ENCODE measurements at regions not wholly inside any gene's neighbourhood (a gene's known extent, or its start where the extent isn't known, plus 50 kb on each side); places are given as distances from the start of the nearest gene placed in this dataset.

- H3K36me3 ChIP-seq (ENCODE audit: control insufficient read depth in 2 of 2, insufficient read depth in 2 of 2, low read length in 1 of 2): no peaks in the 10 kb centered on the region
- no peak for FAIRE-seq
- RAD21 ChIA-PET (ENCODE audit: unreplicated experiment): no interaction called here
Measured at GRCh38 chr4:95715830-95716229, 124.1 kb upstream of the PDHA2 start.

More at GRCh38 chr4:95715830-95716229, 124.1 kb upstream of the PDHA2 start:
- intact Hi-C loops (cut with micrococcal nuclease; ENCODE audit: unreplicated experiment): no loop called here
- Histone ChIP-seq H2AFZ (ENCODE audit: control insufficient read depth, low read depth, low read length) (no peak overlapping the region), H3K4me3 (no peak overlapping the region), H3K9ac (ENCODE audit: control insufficient read depth, insufficient read depth, low read length) (no peak overlapping the region), H3K4me1 (ENCODE audit: control insufficient read depth, insufficient read depth, low read length) (no peaks in the 10 kb centered on the region), H3K27me3 (replicated peaks in 1 of 2; ENCODE audit: control insufficient read depth in 2 of 2, insufficient read depth in 2 of 2, low read length in 1 of 2) (no peaks in the 10 kb centered on the region), H3K27ac (ENCODE audit: control insufficient read depth, insufficient read depth) (no peak overlapping the region), H3K9me3 (replicated peaks; ENCODE audit: control insufficient read depth, insufficient read depth, low read length) (no peaks in the 10 kb centered on the region), H4K20me1 (ENCODE audit: control insufficient read depth, insufficient read depth) (no peaks in the 10 kb centered on the region), H3K4me2 (ENCODE audit: control insufficient read depth, insufficient read depth) (no peak overlapping the region), H3K79me2 (ENCODE audit: control insufficient read depth, insufficient read depth, low read length) (no peaks in the 10 kb centered on the region)
- ATAC-seq (no peak), DNase-seq (ENCODE audit: low read depth, low spot score) (no peak)
- SMC1A ChIA-PET (ENCODE audit: uncharacterized antibody, unreplicated experiment): no interaction called here
- in situ Hi-C loops (cut with MboI): no loop called here
- POLR2A ChIA-PET: no interaction called here
- CTCF ChIA-PET: no interaction called here
- no TSS peak for BruUV-seq (replicated peaks)
- WGBS (ENCODE audit: insufficient coverage, insufficient replicate concordance, low lambda C conversion rate, missing lambda C conversion rate): 97% methylated on average over 2 of the region's 2 CpGs
- no peak for TF ChIP-seq CREM (IDR thresholded peaks at IDR 0.05; ENCODE audit: low read depth)
- TF ChIP-seq ZZZ3 (IDR thresholded peaks at IDR 0.05; ENCODE audit: control insufficient read depth, insufficient read length, low read depth): no peak
- TF ChIP-seq TCF3 (IDR thresholded peaks at IDR 0.05; ENCODE audit: borderline replicate concordance, insufficient read depth, low read depth, low read length): no peak
- no peak for TF ChIP-seq JUNB (IDR thresholded peaks at IDR 0.05)
- no peak for TF ChIP-seq MAX (IDR thresholded peaks at IDR 0.05; ENCODE audit: low read depth, low read length)
- TF ChIP-seq PML (IDR thresholded peaks at IDR 0.05; ENCODE audit: low read length): no peak
- TF ChIP-seq RBBP5 (conservative IDR thresholded peaks at IDR 0.05): no peak
- TF ChIP-seq CEBPZ (IDR thresholded peaks at IDR 0.05; ENCODE audit: low read depth, low read length): no peak
- no peak for TF ChIP-seq IRF4 (IDR thresholded peaks at IDR 0.05; ENCODE audit: low read depth, low read length)
- TF ChIP-seq ZBED1 (IDR thresholded peaks at IDR 0.05; ENCODE audit: borderline replicate concordance): no peak
- TF ChIP-seq KDM1A (IDR thresholded peaks at IDR 0.05; ENCODE audit: borderline replicate concordance): no peak
- TF ChIP-seq NFIC (IDR thresholded peaks at IDR 0.05; ENCODE audit: low read depth, low read length): no peak
- no peak for TF ChIP-seq NR2C2 (IDR thresholded peaks at IDR 0.05; ENCODE audit: borderline replicate concordance, control insufficient read depth, insufficient read length, low read depth)
- TF ChIP-seq BCLAF1 (IDR thresholded peaks at IDR 0.05): no peak
- no peak for TF ChIP-seq MEF2A (IDR thresholded peaks at IDR 0.05; ENCODE audit: insufficient read depth, low read depth, low read length)
- TF ChIP-seq NR2F1 (conservative IDR thresholded peaks at IDR 0.05): no peak
- TF ChIP-seq ZNF384 (IDR thresholded peaks at IDR 0.05; ENCODE audit: borderline replicate concordance, low read depth, low read length): no peak
- TF ChIP-seq RFX5 (IDR thresholded peaks at IDR 0.05; ENCODE audit: low read depth, low read length): no peak

All from GM12878 (cell line).